HG02798 (cell line): ENCODE measurements at regions not wholly inside any gene's neighbourhood (a gene's known extent, or its start where the extent isn't known, plus 50 kb on each side); places are given as distances from the start of the nearest gene placed in this dataset.

ENCODE experiments used
- ATAC-seq: cut with Tn5 transposase; IDR thresholded peaks from one replicate; pipeline ENCODE4 v1.9.1; 2021; ENCODE audit warnings: mild to moderate bottlenecking; ENCODE audit not compliant: unreplicated experiment, poor library complexity

- no peak for ATAC-seq
Observed at GRCh38 chr6:99852031-99852430, 142.0 kb downstream of the MCHR2 start.

DNA sequence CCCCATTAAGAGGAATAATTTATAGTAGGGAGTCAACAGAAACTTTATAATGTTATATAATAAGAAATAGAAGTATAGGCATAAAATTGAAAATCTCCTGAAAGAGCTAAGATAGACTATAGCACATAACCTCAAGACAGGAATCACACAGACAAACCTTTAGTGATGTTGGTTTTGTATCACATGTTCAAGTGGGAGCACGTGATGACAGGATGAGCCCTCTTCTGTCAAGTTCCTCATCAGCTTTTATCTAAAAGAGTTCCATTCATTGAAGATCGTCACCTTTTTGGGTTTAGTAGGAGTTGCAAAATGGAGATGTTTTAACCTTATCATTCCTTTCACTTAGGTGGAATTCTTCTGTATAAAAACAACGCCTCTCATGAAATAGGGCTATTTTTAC, 127.0 kb downstream of the MCHR2 start:
- ATAC-seq = no peak

DNA sequence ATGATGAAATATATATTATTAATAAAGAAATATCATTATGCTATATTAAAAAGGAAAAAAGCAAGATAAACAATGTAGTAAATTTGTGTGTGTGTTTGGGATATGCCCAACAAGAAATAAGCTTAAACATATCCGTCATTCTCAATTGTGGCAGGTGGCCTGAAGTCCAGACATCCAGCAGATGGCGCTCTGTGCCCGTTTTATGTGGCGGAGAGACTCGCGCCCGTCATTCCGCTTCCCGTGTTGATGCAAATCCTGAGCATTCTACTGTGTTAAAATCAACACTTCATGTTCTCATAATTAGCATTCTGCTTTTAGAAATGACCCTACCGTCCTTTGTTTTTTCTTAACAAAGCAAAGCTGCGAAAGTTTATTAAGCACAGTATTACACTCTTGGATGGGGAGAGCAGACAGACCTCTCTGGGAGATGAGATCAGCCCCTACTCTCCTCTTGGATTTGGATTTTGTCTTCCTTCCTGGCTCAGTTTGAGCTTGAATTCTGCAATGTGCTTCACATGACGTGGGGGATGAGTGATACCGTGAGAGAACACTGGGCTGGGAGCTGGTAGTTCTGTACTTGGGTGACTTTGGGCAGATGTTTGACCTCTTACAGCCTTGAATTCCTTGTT, 125.8 kb downstream of the MCHR2 start:
- peak; percentile 92 for ATAC-seq
